Neural progenitor cell (in vitro differentiated cells): ENCODE measurements at regions not wholly inside any gene's neighbourhood (a gene's known extent, or its start where the extent isn't known, plus 50 kb on each side); places are given as distances from the start of the nearest gene placed in this dataset.
A peak's percentile ranks its signal among the peaks of the same experiment; 100 is the strongest.

Experiments
- DNase-seq: peaks from one replicate; pipeline ENCODE4 v3.0.0-alpha.2; 2016; ENCODE audit warnings: low spot score
- H2AFZ ChIP-seq: fragments of 200-600 bp; sonication (generic); replicated peaks from 2 replicates; pipeline ENCODE4 v1.6.1; 2016; ENCODE audit warnings: antibody characterized with exemption
- H3F3A ChIP-seq: fragments of 200-600 bp; sonication (generic); 2 replicates; pipeline ENCODE4 v1.6.1; 2016; ENCODE audit warnings: antibody characterized with exemption, low read depth
- H3K27ac ChIP-seq: fragments of 200-600 bp; sonication (generic); 2 replicates; pipeline ENCODE4 v1.5.1; 2016; ENCODE audit warnings: mild to moderate bottlenecking
- H3K27me3 ChIP-seq: fragments of 200-600 bp; sonication (generic); 2 replicates; pipeline ENCODE4 v1.6.1; 2016; ENCODE audit warnings: mild to moderate bottlenecking, moderate library complexity
- H3K36me3 ChIP-seq: fragments of 200-600 bp; sonication (generic); 2 replicates; pipeline ENCODE4 v1.5.1; 2016
- H3K4me1 ChIP-seq: fragments of 200-600 bp; sonication (generic); 2 replicates; pipeline ENCODE4 v1.6.1; 2016; ENCODE audit warnings: mixed run types
- H3K4me2 ChIP-seq: fragments of 200-600 bp; sonication (generic); 2 replicates; pipeline ENCODE4 v1.6.1; 2016
- H3K4me3 ChIP-seq: fragments of 200-600 bp; sonication (generic); 2 replicates; pipeline ENCODE4 v1.5.1; 2016
- H3K79me2 ChIP-seq: fragments of 200-600 bp; sonication (generic); 2 replicates; pipeline ENCODE4 v1.6.1; 2016; ENCODE audit warnings: low read depth
- H3K9ac ChIP-seq: fragments of 200-600 bp; sonication (generic); 2 replicates; pipeline ENCODE4 v1.6.1; 2016
- H3K9me3 ChIP-seq: fragments of 200-600 bp; sonication (generic); 2 replicates; pipeline ENCODE4 v1.5.1; 2016; ENCODE audit warnings: low read depth
- H4K20me1 ChIP-seq: fragments of 200-600 bp; sonication (generic); 2 replicates; pipeline ENCODE4 v1.6.1; 2016; ENCODE audit warnings: low read depth
- H3K27ac Mint-ChIP-seq: 3 replicates; pipeline ENCODE4 v1.8.0; 2021; ENCODE audit warnings: mixed read lengths
- H3K27me3 Mint-ChIP-seq: 2 replicates; pipeline ENCODE4 v1.8.0; 2022; ENCODE audit warnings: low read depth, mild to moderate bottlenecking, inconsistent platforms, moderate library complexity, mixed read lengths; ENCODE audit not compliant: insufficient read depth
- H3K36me3 Mint-ChIP-seq: 3 replicates; pipeline ENCODE4 v1.8.0; 2021; ENCODE audit warnings: mixed read lengths
- H3K4me1 Mint-ChIP-seq: 3 replicates; pipeline ENCODE4 v1.8.0; 2021; ENCODE audit warnings: mixed read lengths
- H3K4me3 Mint-ChIP-seq: 3 replicates; pipeline ENCODE4 v1.8.0; 2021; ENCODE audit warnings: mild to moderate bottlenecking, moderate library complexity, mixed read lengths
- H3K9me3 Mint-ChIP-seq: 3 replicates; pipeline ENCODE4 v1.8.0; 2020; ENCODE audit warnings: mixed read lengths
- CTCF ChIP-seq: fragments of 200-600 bp; sonication (generic); IDR thresholded peaks from 2 replicates; pipeline ENCODE4 v1.5.1; 2017; ENCODE audit warnings: antibody characterized with exemption, mild to moderate bottlenecking
- EZH2 ChIP-seq: fragments of 200-600 bp; sonication (generic); IDR thresholded peaks from 2 replicates; pipeline ENCODE4 v1.6.1; 2017; ENCODE audit warnings: antibody characterized with exemption, mild to moderate bottlenecking, moderate library complexity
- EZH2phosphoT487 ChIP-seq: fragments of 200-600 bp; sonication (generic); IDR thresholded peaks from 2 replicates; pipeline ENCODE4 v1.6.1; 2017; ENCODE audit warnings: antibody characterized with exemption

DNA sequence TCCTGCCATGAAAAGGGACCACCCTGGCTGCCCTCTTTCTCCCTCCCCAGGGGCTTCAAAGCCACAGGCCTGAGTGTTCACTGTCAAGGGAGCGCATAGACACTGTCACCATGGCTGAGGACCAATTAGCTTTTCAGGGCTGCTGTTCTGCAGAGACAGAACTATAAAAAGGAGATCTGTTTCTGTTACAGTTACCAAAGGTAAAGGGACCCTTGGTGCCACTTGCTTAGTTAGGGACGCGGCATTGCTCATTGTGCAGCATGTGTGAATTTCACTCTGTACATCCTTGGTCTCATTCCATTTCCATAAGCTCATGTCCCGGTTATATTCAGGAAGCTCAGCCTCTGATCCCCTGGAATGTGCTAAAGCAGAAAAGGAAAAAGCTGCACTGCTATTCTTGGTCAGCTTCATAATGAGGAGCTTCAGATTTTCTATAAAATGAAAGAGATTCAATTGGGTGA, 55.5 kb upstream of the RNF152 start:
- H2AFZ ChIP-seq, result no peak overlapping the region
- H3F3A ChIP-seq, result peaks cover 40% of the 10 kb centered on the region
- no peaks in the 10 kb centered on the region for H3K36me3 ChIP-seq
- H3K27me3 ChIP-seq, result no peaks in the 10 kb centered on the region
- H3K4me3 Mint-ChIP-seq, result peak overlapping the region; percentile 75
- no peaks in the 10 kb centered on the region for H3K9me3 ChIP-seq
- H3K36me3 Mint-ChIP-seq, result peaks cover 4% of the 10 kb centered on the region
- peaks cover 8% of the 10 kb centered on the region for H3K9me3 Mint-ChIP-seq
- H4K20me1 ChIP-seq, result no peaks in the 10 kb centered on the region
- peak overlapping the region; percentile 6 for H3K4me3 ChIP-seq
- peak overlapping the region; percentile 36 for H3K27ac ChIP-seq
- peaks cover 8% of the 10 kb centered on the region for H3K27me3 Mint-ChIP-seq
- H3K4me2 ChIP-seq, result peak overlapping the region; percentile 52
- peak overlapping the region; percentile 99 for H3K27ac Mint-ChIP-seq
- no peaks in the 10 kb centered on the region for H3K79me2 ChIP-seq
- H3K4me1 ChIP-seq, result peaks cover 61% of the 10 kb centered on the region
- no peak for TF ChIP-seq EZH2phosphoT487
- no peak for TF ChIP-seq EZH2
- no peak for TF ChIP-seq CTCF
- no peak overlapping the region for H3K9ac ChIP-seq
- DNase-seq, result peak; percentile 39
- H3K4me1 Mint-ChIP-seq, result peaks cover 87% of the 10 kb centered on the region

DNA sequence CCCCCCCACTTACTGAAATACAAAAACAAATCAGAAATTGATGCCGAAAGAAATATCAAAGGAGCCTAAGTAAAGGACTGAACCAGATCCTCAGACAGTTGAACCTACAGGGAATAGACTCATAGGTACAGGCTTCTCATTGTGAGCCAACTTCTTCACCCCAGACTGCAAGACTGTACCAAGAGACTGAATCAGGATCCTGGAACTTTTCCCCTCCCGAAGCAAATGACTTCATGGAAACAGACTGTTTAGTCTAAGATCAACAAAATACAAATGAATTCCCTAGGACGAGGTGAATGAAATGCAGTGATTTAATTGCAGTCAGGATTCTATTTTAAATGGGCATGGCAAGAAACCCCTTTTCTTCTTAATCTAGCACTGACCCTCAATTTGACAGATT, 53.6 kb upstream of the RNF152 start:
- H3K4me1 Mint-ChIP-seq, result peaks cover 78% of the 10 kb centered on the region
- no peak overlapping the region for H3K9ac ChIP-seq

GRCh38 chr18:61943175-61943964, 50.6 kb upstream of the RNF152 start:
- H3K4me2 ChIP-seq, result no peak overlapping the region
- TF ChIP-seq EZH2 (no peak), EZH2phosphoT487 (no peak), CTCF (no peak)
- H3K4me1 ChIP-seq, result peaks cover 34% of the 10 kb centered on the region
- peaks cover 17% of the 10 kb centered on the region for H3F3A ChIP-seq
- H3K79me2 ChIP-seq, result no peaks in the 10 kb centered on the region
- Mint-ChIP-seq H3K4me3 (no peak overlapping the region), H3K27ac (no peak overlapping the region), H3K36me3 (peaks cover 12% of the 10 kb centered on the region), H3K4me1 (peaks cover 50% of the 10 kb centered on the region), H3K9me3 (peaks cover 26% of the 10 kb centered on the region), H3K27me3 (no peaks in the 10 kb centered on the region)
- H3K9ac ChIP-seq, result no peak overlapping the region
- no peaks in the 10 kb centered on the region for H3K27me3 ChIP-seq
- no peaks in the 10 kb centered on the region for H3K9me3 ChIP-seq
- no peak for DNase-seq
- no peak overlapping the region for H2AFZ ChIP-seq
- H3K4me3 ChIP-seq, result no peak overlapping the region
- no peaks in the 10 kb centered on the region for H4K20me1 ChIP-seq
- no peak overlapping the region for H3K27ac ChIP-seq
- H3K36me3 ChIP-seq, result no peaks in the 10 kb centered on the region

More for the DNA sequence above, 53.6 kb upstream of the RNF152 start:
- H3F3A ChIP-seq, result peaks cover 26% of the 10 kb centered on the region
- no peaks in the 10 kb centered on the region for H4K20me1 ChIP-seq
- H3K4me3 Mint-ChIP-seq, result no peak overlapping the region
- H2AFZ ChIP-seq, result no peak overlapping the region
- H3K27me3 Mint-ChIP-seq, result peaks cover 4% of the 10 kb centered on the region
- H3K79me2 ChIP-seq, result no peaks in the 10 kb centered on the region
- H3K36me3 Mint-ChIP-seq, result peaks cover 7% of the 10 kb centered on the region
- DNase-seq, result no peak
- no peaks in the 10 kb centered on the region for H3K36me3 ChIP-seq
- no peak overlapping the region for H3K4me3 ChIP-seq
- H3K4me2 ChIP-seq, result no peak overlapping the region
- TF ChIP-seq EZH2phosphoT487, result no peak
- TF ChIP-seq EZH2, result no peak
- no peak for TF ChIP-seq CTCF
- no peaks in the 10 kb centered on the region for H3K9me3 ChIP-seq
- no peaks in the 10 kb centered on the region for H3K27me3 ChIP-seq
- H3K9me3 Mint-ChIP-seq, result peaks cover 11% of the 10 kb centered on the region
- peaks cover 54% of the 10 kb centered on the region for H3K4me1 ChIP-seq
- no peak overlapping the region for H3K27ac ChIP-seq
- peak overlapping the region; percentile 91 for H3K27ac Mint-ChIP-seq
